MCF 10A (cell line): ENCODE measurements at regions not wholly inside any gene's neighbourhood (a gene's known extent, or its start where the extent isn't known, plus 50 kb on each side); places are given as distances from the start of the nearest gene placed in this dataset.

Source experiments
- BruUV-seq: library from RNA; stranded (reverse); fragments of 400-500 nt; replicated peaks from 2 replicates; lab custom pipeline; 2021; lab: Mats Ljungman, UMichigan
- CTCF ChIA-PET: fragments of 300-600 bp; sonication (Branson Sonifier 250); formaldehyde crosslinking; extraction: SDS; loops from one replicate; lab custom pipeline; 2021; ENCODE audit warnings: antibody characterized with exemption, inconsistent platforms; lab: Yijun Ruan, JAX
- POLR2A ChIA-PET: fragments of 300-600, 350-650 bp; sonication (Branson Sonifier 250); formaldehyde crosslinking; extraction: SDS; loops from one replicate; lab custom pipeline; 2020; ENCODE audit warnings: antibody characterized with exemption, inconsistent platforms; lab: Yijun Ruan, JAX
- DNase-seq: peaks from one replicate; pipeline ENCODE4 v3.0.0-alpha.2; 2018; ENCODE audit not compliant: unreplicated experiment
- H3K27ac Mint-ChIP-seq: one replicate; pipeline ENCODE4 v1.8.0; 2022; ENCODE audit warnings: mild to moderate bottlenecking, low read depth, mixed read lengths; ENCODE audit not compliant: unreplicated experiment
- H3K27me3 Mint-ChIP-seq: one replicate; pipeline ENCODE4 v1.8.0; 2022; ENCODE audit warnings: mixed read lengths; ENCODE audit not compliant: insufficient read depth, unreplicated experiment
- H3K36me3 Mint-ChIP-seq: one replicate; pipeline ENCODE4 v1.8.0; 2022; ENCODE audit warnings: mild to moderate bottlenecking, moderate library complexity, mixed read lengths; ENCODE audit not compliant: insufficient read depth, unreplicated experiment
- H3K4me1 Mint-ChIP-seq: one replicate; pipeline ENCODE4 v1.8.0; 2022; ENCODE audit warnings: mixed read lengths; ENCODE audit not compliant: insufficient read depth, unreplicated experiment
- H3K4me3 Mint-ChIP-seq: one replicate; pipeline ENCODE4 v1.8.0; 2022; ENCODE audit warnings: mild to moderate bottlenecking, moderate library complexity, mixed read lengths; ENCODE audit not compliant: unreplicated experiment
- H3K9me3 Mint-ChIP-seq: one replicate; pipeline ENCODE4 v1.8.0; 2022; ENCODE audit warnings: mixed read lengths; ENCODE audit not compliant: unreplicated experiment
- CTCF ChIP-seq: fragments of 200-600 bp; IDR thresholded peaks from one replicate; pipeline ENCODE4 v1.8.0; 2022; ENCODE audit warnings: antibody characterized with exemption, mild to moderate bottlenecking; ENCODE audit not compliant: unreplicated experiment
- intact Hi-C: fragments of 100-400 bp; cut with micrococcal nuclease; formaldehyde crosslinking; loops from 2 replicates; pipeline ENCODE4 v1.14.1; 2022

DNA sequence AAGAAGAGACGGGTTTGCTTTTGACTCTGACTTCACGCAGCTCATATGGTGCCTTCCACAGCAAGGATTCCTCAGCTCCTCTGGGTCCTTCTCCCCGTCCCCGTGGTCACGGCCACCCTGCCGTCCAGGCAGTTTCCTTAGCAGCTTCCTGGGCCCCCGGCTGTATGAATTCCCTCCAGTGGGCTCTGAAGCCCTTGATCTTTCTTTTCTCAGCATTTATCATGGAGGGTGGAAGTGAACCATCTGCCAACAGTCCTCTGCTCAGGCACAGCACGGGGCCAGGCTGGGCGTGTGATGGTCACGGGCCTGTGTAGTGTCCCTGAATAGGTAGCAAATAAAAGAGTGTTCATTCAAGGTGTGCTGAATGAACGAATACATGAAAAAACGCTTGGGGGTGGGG, 782.4 kb downstream of the BRD1 start:
- Mint-ChIP-seq H3K4me3 (no peak overlapping the region), H3K36me3 (no peaks in the 10 kb centered on the region), H3K4me1 (no peaks in the 10 kb centered on the region), H3K27ac (no peak overlapping the region), H3K9me3 (peaks cover 34% of the 10 kb centered on the region), H3K27me3 (no peaks in the 10 kb centered on the region)
- CTCF ChIA-PET = no interaction called here
- DNase-seq = no peak
- intact Hi-C loops = no loop called here
- POLR2A ChIA-PET = interaction anchor here (0.7 kb wide), 1 partner anchor 28 kb away, joined by 4 read pairs; no protein-coding TSS in a partner anchor
- TF ChIP-seq CTCF = no peak
- no TSS peak for BruUV-seq

GRCh38 chr22:49044776-49045175, 782.9 kb downstream of the BRD1 start:
- Mint-ChIP-seq H3K4me3 (no peak overlapping the region), H3K4me1 (no peaks in the 10 kb centered on the region), H3K9me3 (peaks cover 39% of the 10 kb centered on the region), H3K36me3 (no peaks in the 10 kb centered on the region), H3K27ac (no peak overlapping the region), H3K27me3 (no peaks in the 10 kb centered on the region)
- no TSS peak for BruUV-seq
- ChIA-PET POLR2A (interaction anchor here (0.7 kb wide), 1 partner anchor 29 kb away, joined by 4 read pairs; no protein-coding TSS in a partner anchor), CTCF (no interaction called here)
- no peak for TF ChIP-seq CTCF
- no peak for DNase-seq
- intact Hi-C loops = no loop called here

DNA sequence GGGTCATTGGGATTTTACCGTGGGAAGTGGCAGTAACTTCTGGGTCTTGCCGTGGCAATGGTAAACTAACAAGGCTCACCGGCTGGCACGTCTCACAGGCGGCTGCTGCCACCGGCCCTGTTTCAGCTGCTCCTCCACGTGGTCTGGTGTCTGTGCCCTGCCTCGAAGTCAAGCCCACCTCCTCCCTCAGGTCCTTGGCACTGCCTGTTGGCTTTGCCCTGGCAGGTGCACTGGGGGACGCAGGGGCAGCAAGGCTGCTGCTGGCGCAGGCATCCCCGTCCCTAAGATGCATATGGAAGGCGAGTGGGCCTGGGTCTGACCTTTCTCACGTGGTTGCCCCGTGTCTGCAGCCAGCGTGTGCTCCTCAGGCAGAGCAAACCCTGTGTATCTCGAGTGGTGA, 783.6 kb downstream of the BRD1 start:
- Mint-ChIP-seq H3K36me3 (no peaks in the 10 kb centered on the region), H3K9me3 (peaks cover 45% of the 10 kb centered on the region), H3K4me1 (no peaks in the 10 kb centered on the region), H3K27me3 (no peaks in the 10 kb centered on the region), H3K27ac (no peak overlapping the region), H3K4me3 (no peak overlapping the region)
- TF ChIP-seq CTCF = no peak
- CTCF ChIA-PET = no interaction called here
- BruUV-seq = no TSS peak
- DNase-seq = no peak
- intact Hi-C loops = no loop called here
- POLR2A ChIA-PET = no interaction called here

- no TSS peak for BruUV-seq
- H3K4me3 Mint-ChIP-seq = no peak overlapping the region
- H3K4me1 Mint-ChIP-seq = no peaks in the 10 kb centered on the region
- H3K27ac Mint-ChIP-seq = no peak overlapping the region
- H3K27me3 Mint-ChIP-seq = no peaks in the 10 kb centered on the region
- intact Hi-C loops = no loop called here
- H3K36me3 Mint-ChIP-seq = no peaks in the 10 kb centered on the region
- no peak for TF ChIP-seq CTCF
- no peak for DNase-seq
- ChIA-PET POLR2A (no interaction called here), CTCF (interaction anchor here (0.7 kb wide), 1 partner anchor 533 kb away, joined by 3 read pairs; no protein-coding TSS in a partner anchor)
- H3K9me3 Mint-ChIP-seq = peaks cover 50% of the 10 kb centered on the region
These were observed 784.5 kb downstream of the BRD1 start for GRCh38 chr22:49042877-49043859.
